ENCODE measurements at regions not wholly inside any gene's neighbourhood (a gene's known extent, or its start where the extent isn't known, plus 50 kb on each side); places are given as distances from the start of the nearest gene placed in this dataset.
A peak's percentile ranks its signal among the peaks of the same experiment; 100 is the strongest.

DNA sequence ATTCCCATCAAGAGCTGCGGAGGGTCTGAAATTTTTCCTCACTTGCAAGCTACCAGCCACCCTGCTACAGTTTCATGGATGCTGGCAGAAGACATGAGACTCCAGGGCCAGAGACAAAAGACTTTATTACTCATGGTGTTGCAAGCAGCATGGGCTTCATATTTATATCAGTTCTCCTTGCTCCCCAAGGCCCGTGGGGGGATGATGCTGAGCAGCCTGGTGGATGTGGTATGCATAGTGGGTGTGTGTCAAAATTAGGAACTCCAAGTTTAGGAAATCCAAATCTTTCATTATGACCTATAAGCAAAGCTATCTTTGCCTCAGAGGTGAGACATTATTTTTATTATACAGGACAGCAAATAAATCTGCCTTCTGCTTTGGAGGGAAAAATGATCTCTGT is 105.7 kb upstream of the ALDH1B1 start:
- Mint-ChIP-seq H3K27me3 (peaks cover 18% of the 10 kb centered on the region), H3K27ac (no peak overlapping the region), H3K4me3 (no peak overlapping the region), H3K4me1 (no peaks in the 10 kb centered on the region), H3K36me3 (no peaks in the 10 kb centered on the region), H3K9me3 (no peaks in the 10 kb centered on the region)
- DNase-seq: no peak
- CTCF ChIA-PET: no interaction called here

GRCh38 chr9:38286357-38286756 is 106.1 kb upstream of the ALDH1B1 start:
- Mint-ChIP-seq H3K27ac (no peak overlapping the region), H3K9me3 (no peaks in the 10 kb centered on the region), H3K4me1 (no peaks in the 10 kb centered on the region), H3K36me3 (no peaks in the 10 kb centered on the region), H3K4me3 (no peak overlapping the region), H3K27me3 (peaks cover 20% of the 10 kb centered on the region)
- CTCF ChIA-PET: no interaction called here
- DNase-seq: no peak

GRCh38 chr9:38285236-38285635 is 107.3 kb upstream of the ALDH1B1 start:
- Mint-ChIP-seq H3K27ac (no peak overlapping the region), H3K4me3 (no peak overlapping the region), H3K36me3 (no peaks in the 10 kb centered on the region), H3K27me3 (peaks cover 20% of the 10 kb centered on the region), H3K4me1 (peaks cover 2% of the 10 kb centered on the region), H3K9me3 (no peaks in the 10 kb centered on the region)
- CTCF ChIA-PET: no interaction called here
- DNase-seq: no peak

- Mint-ChIP-seq H3K27me3 (peaks cover 20% of the 10 kb centered on the region), H3K36me3 (no peaks in the 10 kb centered on the region), H3K4me3 (no peak overlapping the region), H3K4me1 (peaks cover 7% of the 10 kb centered on the region), H3K9me3 (no peaks in the 10 kb centered on the region), H3K27ac (no peak overlapping the region)
- CTCF ChIA-PET: no interaction called here
- no peak for DNase-seq
Observed at GRCh38 chr9:38284588-38285051, 107.9 kb upstream of the ALDH1B1 start.

GRCh38 chr9:38284039-38284575 is 108.4 kb upstream of the ALDH1B1 start:
- Mint-ChIP-seq H3K4me1 (peaks cover 12% of the 10 kb centered on the region), H3K9me3 (no peaks in the 10 kb centered on the region), H3K27me3 (peaks cover 20% of the 10 kb centered on the region), H3K36me3 (no peaks in the 10 kb centered on the region), H3K27ac (no peak overlapping the region), H3K4me3 (no peak overlapping the region)
- no peak for DNase-seq
- CTCF ChIA-PET: no interaction called here

GRCh38 chr9:38282756-38283155 is 109.7 kb upstream of the ALDH1B1 start:
- H3K4me1 Mint-ChIP-seq: peaks cover 26% of the 10 kb centered on the region
- DNase-seq: no peak
- H3K9me3 Mint-ChIP-seq: no peaks in the 10 kb centered on the region
- H3K36me3 Mint-ChIP-seq: no peaks in the 10 kb centered on the region
- H3K4me3 Mint-ChIP-seq: no peak overlapping the region
- H3K27me3 Mint-ChIP-seq: peaks cover 13% of the 10 kb centered on the region
- CTCF ChIA-PET: no interaction called here
- no peak overlapping the region for H3K27ac Mint-ChIP-seq

GRCh38 chr9:38281917-38282316 is 110.6 kb upstream of the ALDH1B1 start:
- no peak for DNase-seq
- Mint-ChIP-seq H3K4me1 (peaks cover 34% of the 10 kb centered on the region), H3K27ac (no peak overlapping the region), H3K4me3 (no peak overlapping the region), H3K36me3 (no peaks in the 10 kb centered on the region), H3K27me3 (peaks cover 13% of the 10 kb centered on the region), H3K9me3 (no peaks in the 10 kb centered on the region)
- CTCF ChIA-PET: no interaction called here

GRCh38 chr9:38281196-38281595 is 111.3 kb upstream of the ALDH1B1 start:
- no peaks in the 10 kb centered on the region for H3K9me3 Mint-ChIP-seq
- peaks cover 34% of the 10 kb centered on the region for H3K4me1 Mint-ChIP-seq
- no peaks in the 10 kb centered on the region for H3K36me3 Mint-ChIP-seq
- H3K27me3 Mint-ChIP-seq: peaks cover 18% of the 10 kb centered on the region
- no peak overlapping the region for H3K27ac Mint-ChIP-seq
- CTCF ChIA-PET: no interaction called here
- DNase-seq: no peak
- H3K4me3 Mint-ChIP-seq: no peak overlapping the region

- Mint-ChIP-seq H3K4me3 (no peak overlapping the region), H3K27me3 (peaks cover 18% of the 10 kb centered on the region), H3K4me1 (peaks cover 34% of the 10 kb centered on the region), H3K9me3 (no peaks in the 10 kb centered on the region), H3K27ac (no peak overlapping the region), H3K36me3 (no peaks in the 10 kb centered on the region)
- DNase-seq: no peak
- CTCF ChIA-PET: no interaction called here
Observed at GRCh38 chr9:38280251-38280800, 112.2 kb upstream of the ALDH1B1 start.

GRCh38 chr9:38278931-38279679 is 113.4 kb upstream of the ALDH1B1 start:
- Mint-ChIP-seq H3K4me1 (peaks cover 34% of the 10 kb centered on the region), H3K4me3 (no peak overlapping the region), H3K27me3 (peaks cover 18% of the 10 kb centered on the region), H3K27ac (peak overlapping the region; percentile 54), H3K9me3 (no peaks in the 10 kb centered on the region), H3K36me3 (no peaks in the 10 kb centered on the region)
- no peak for DNase-seq
- CTCF ChIA-PET: no interaction called here

GRCh38 chr9:38278457-38278856 is 114.0 kb upstream of the ALDH1B1 start:
- Mint-ChIP-seq H3K4me1 (peaks cover 34% of the 10 kb centered on the region), H3K27me3 (peaks cover 18% of the 10 kb centered on the region), H3K4me3 (no peak overlapping the region), H3K36me3 (no peaks in the 10 kb centered on the region), H3K9me3 (no peaks in the 10 kb centered on the region), H3K27ac (peak overlapping the region; percentile 49)
- CTCF ChIA-PET: no interaction called here
- no peak for DNase-seq

GRCh38 chr9:38277601-38278200 is 114.8 kb upstream of the ALDH1B1 start:
- DNase-seq: no peak
- H3K4me1 Mint-ChIP-seq: peaks cover 34% of the 10 kb centered on the region
- CTCF ChIA-PET: no interaction called here
- no peaks in the 10 kb centered on the region for H3K9me3 Mint-ChIP-seq
- H3K27ac Mint-ChIP-seq: peak overlapping the region; percentile 49
- H3K4me3 Mint-ChIP-seq: no peak overlapping the region
- peaks cover 19% of the 10 kb centered on the region for H3K27me3 Mint-ChIP-seq
- no peaks in the 10 kb centered on the region for H3K36me3 Mint-ChIP-seq

- Mint-ChIP-seq H3K9me3 (no peaks in the 10 kb centered on the region), H3K27me3 (peaks cover 16% of the 10 kb centered on the region), H3K4me3 (no peak overlapping the region), H3K27ac (no peak overlapping the region), H3K36me3 (no peaks in the 10 kb centered on the region), H3K4me1 (peaks cover 34% of the 10 kb centered on the region)
- no peak for DNase-seq
- CTCF ChIA-PET: no interaction called here
Observed at GRCh38 chr9:38276771-38277439, 115.6 kb upstream of the ALDH1B1 start.

DNA sequence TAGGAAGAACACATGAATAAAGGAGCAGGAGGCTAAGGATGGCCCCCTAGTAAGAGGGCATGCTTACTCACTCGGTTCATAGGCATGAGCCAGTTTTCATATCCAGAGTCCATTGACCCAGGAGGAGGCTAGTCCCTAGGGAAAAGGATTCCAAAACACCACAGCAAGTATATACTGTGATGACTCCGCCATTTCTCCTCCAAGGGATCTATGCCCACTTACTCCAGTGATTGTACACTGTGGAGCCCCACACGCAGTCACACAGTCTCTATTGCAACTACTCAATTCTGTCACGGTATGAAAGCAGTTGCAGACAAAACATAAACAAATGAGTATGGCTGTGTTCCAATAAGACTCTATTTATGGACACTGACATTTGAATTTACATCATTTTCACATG is 117.7 kb upstream of the ALDH1B1 start:
- CTCF ChIA-PET: no interaction called here
- Mint-ChIP-seq H3K4me3 (no peak overlapping the region), H3K27me3 (peaks cover 18% of the 10 kb centered on the region), H3K36me3 (no peaks in the 10 kb centered on the region), H3K4me1 (peaks cover 29% of the 10 kb centered on the region), H3K9me3 (no peaks in the 10 kb centered on the region), H3K27ac (no peak overlapping the region)
- DNase-seq: no peak
